ENCODE measurements at regions not wholly inside any gene's neighbourhood (a gene's known extent, or its start where the extent isn't known, plus 50 kb on each side); places are given as distances from the start of the nearest gene placed in this dataset.
"Not testable (repeated sequence)": the region's sequence is repeated elsewhere in the genome, so short reads cannot be mapped to it uniquely, and the experiment has no call there.

GRCh38 chr15:100774044-100774443 lies 105.6 kb upstream of the ALDH1A3 start:
- TF ChIP-seq, protein P1, sequence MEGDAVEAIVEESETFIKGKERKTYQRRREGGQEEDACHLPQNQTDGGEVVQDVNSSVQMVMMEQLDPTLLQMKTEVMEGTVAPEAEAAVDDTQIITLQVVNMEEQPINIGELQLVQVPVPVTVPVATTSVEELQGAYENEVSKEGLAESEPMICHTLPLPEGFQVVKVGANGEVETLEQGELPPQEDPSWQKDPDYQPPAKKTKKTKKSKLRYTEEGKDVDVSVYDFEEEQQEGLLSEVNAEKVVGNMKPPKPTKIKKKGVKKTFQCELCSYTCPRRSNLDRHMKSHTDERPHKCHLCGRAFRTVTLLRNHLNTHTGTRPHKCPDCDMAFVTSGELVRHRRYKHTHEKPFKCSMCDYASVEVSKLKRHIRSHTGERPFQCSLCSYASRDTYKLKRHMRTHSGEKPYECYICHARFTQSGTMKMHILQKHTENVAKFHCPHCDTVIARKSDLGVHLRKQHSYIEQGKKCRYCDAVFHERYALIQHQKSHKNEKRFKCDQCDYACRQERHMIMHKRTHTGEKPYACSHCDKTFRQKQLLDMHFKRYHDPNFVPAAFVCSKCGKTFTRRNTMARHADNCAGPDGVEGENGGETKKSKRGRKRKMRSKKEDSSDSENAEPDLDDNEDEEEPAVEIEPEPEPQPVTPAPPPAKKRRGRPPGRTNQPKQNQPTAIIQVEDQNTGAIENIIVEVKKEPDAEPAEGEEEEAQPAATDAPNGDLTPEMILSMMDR (IDR thresholded peaks at IDR 0.05; ENCODE audit: insufficient read depth, low read depth, low read length), result not testable (repeated sequence)
- not testable (repeated sequence) for TF ChIP-seq EZH2 (IDR thresholded peaks at IDR 0.05; ENCODE audit: insufficient read depth, low read length)
